Liver (tissue), 7 donors: ENCODE measurements at regions not wholly inside any gene's neighbourhood (a gene's known extent, or its start where the extent isn't known, plus 50 kb on each side); places are given as distances from the start of the nearest gene placed in this dataset.

ENCODE experiments used
- DNase-seq: peaks from one replicate; pipeline ENCODE4 v3.0.0-alpha.2; 2017; ENCODE audit warnings: low spot score
- H3K27ac ChIP-seq, 2 donors: one replicate each; pipeline ENCODE4 v1.7.0; 2013; ENCODE audit warnings: inconsistent platforms in 2 of 2, low read length in 2 of 2, control low read depth in 1 of 2, low read depth in 1 of 2, mild to moderate bottlenecking in 1 of 2
- H3K27me3 ChIP-seq, 4 donors: one replicate each; pipeline versions ENCODE4 v1.6.1 to v1.7.0; 2013; ENCODE audit warnings: low read length in 3 of 4, inconsistent platforms in 1 of 4, mild to moderate bottlenecking in 1 of 4, moderate library complexity in 1 of 4; ENCODE audit not compliant: control insufficient read depth in 4 of 4, insufficient read depth in 4 of 4
- H3K36me3 ChIP-seq, 4 donors: one replicate each; pipeline versions ENCODE4 v1.6.1 to v1.7.0; 2013; ENCODE audit warnings: low read length in 3 of 4, mild to moderate bottlenecking in 3 of 4, low read depth in 1 of 4, moderate library complexity in 1 of 4; ENCODE audit not compliant: control insufficient read depth in 4 of 4, insufficient read depth in 3 of 4
- H3K4me1 ChIP-seq, 4 donors: one replicate each; pipeline versions ENCODE4 v1.6.1 to v1.7.0; 2013; ENCODE audit warnings: low read length in 3 of 4, mild to moderate bottlenecking in 3 of 4, moderate library complexity in 1 of 4; ENCODE audit not compliant: control insufficient read depth in 4 of 4, insufficient read depth in 4 of 4
- H3K4me3 ChIP-seq, 3 donors: one replicate each; pipeline versions ENCODE4 v1.6.1 to v1.7.0; 2013; ENCODE audit warnings: low read length in 3 of 3, control low read depth in 1 of 3, low read depth in 1 of 3, mild to moderate bottlenecking in 1 of 3
- H3K9ac ChIP-seq, 2 donors: one replicate each; pipeline ENCODE4 v1.7.0; 2013; ENCODE audit warnings: low read length in 2 of 2, mild to moderate bottlenecking in 2 of 2, moderate library complexity in 2 of 2, control low read depth in 1 of 2, low read depth in 1 of 2
- H3K9me3 ChIP-seq, 4 donors: one replicate each; pipeline versions ENCODE4 v1.6.1 to v1.7.0; 2013; ENCODE audit warnings: low read length in 3 of 4; ENCODE audit not compliant: control insufficient read depth in 4 of 4
- EGR1 ChIP-seq, 2 donors: IDR thresholded peaks; 2 replicates each; pipeline ENCODE4 v1.6.1; 2016 to 2018; ENCODE audit warnings: antibody characterized with exemption in 2 of 2, low read depth in 2 of 2
- FOXA1 ChIP-seq: IDR thresholded peaks from 2 replicates; pipeline ENCODE4 v1.6.1; 2016; ENCODE audit warnings: antibody characterized with exemption
- FOXA2 ChIP-seq: IDR thresholded peaks from 2 replicates; pipeline ENCODE4 v1.6.1; 2016; ENCODE audit warnings: antibody characterized with exemption
- GABPA ChIP-seq, 2 donors: IDR thresholded peaks in 1 of 2; conservative IDR thresholded peaks in 1 of 2; 2 replicates each; pipeline ENCODE4 v1.6.1; 2016; ENCODE audit warnings: antibody characterized with exemption in 2 of 2, mild to moderate bottlenecking in 1 of 2, moderate library complexity in 1 of 2
- HNF4A ChIP-seq, 2 donors: conservative IDR thresholded peaks; 2 replicates each; pipeline ENCODE4 v1.6.1; 2016; ENCODE audit warnings: antibody characterized with exemption in 2 of 2, mild to moderate bottlenecking in 2 of 2
- HNF4G ChIP-seq: IDR thresholded peaks from 2 replicates; pipeline ENCODE4 v1.6.1; 2016; ENCODE audit warnings: antibody characterized with exemption
- NR2F2 ChIP-seq: IDR thresholded peaks from 2 replicates; pipeline ENCODE4 v1.6.1; 2016; ENCODE audit warnings: antibody characterized with exemption
- RAD21 ChIP-seq, 2 donors: IDR thresholded peaks; 2 replicates each; pipeline ENCODE4 v1.6.1; 2016; ENCODE audit warnings: antibody characterized with exemption in 2 of 2, mild to moderate bottlenecking in 2 of 2
- RXRA ChIP-seq, 2 donors: IDR thresholded peaks; 2 replicates each; pipeline ENCODE4 v1.6.1; 2017 to 2018; ENCODE audit warnings: antibody characterized with exemption in 2 of 2, mild to moderate bottlenecking in 1 of 2
- SP1 ChIP-seq: IDR thresholded peaks from 2 replicates; pipeline ENCODE4 v1.6.1; 2018; ENCODE audit warnings: antibody characterized with exemption, mild to moderate bottlenecking
- TAF1 ChIP-seq: conservative IDR thresholded peaks from 2 replicates; pipeline ENCODE4 v1.6.1; 2016; ENCODE audit warnings: antibody characterized with exemption, mild to moderate bottlenecking
- YY1 ChIP-seq: IDR thresholded peaks from 2 replicates; pipeline ENCODE4 v1.6.1; 2016; ENCODE audit warnings: antibody characterized with exemption, mild to moderate bottlenecking
- WGBS: extraction: QIAGEN DNeasy Blood & Tissue Kit; methylation state at CpG from one replicate; pipeline ENCODE4 v1.1.7; 2013; 5-methylcytosine and 5-hydroxymethylcytosine counted together
- TF ChIP-seq, protein P1 (sequence below): IDR thresholded peaks from 2 replicates; pipeline ENCODE4 v1.6.1; 2016; ENCODE audit warnings: antibody characterized with exemption, mild to moderate bottlenecking
- TF ChIP-seq, protein P2 (sequence below): IDR thresholded peaks from 2 replicates; pipeline ENCODE4 v1.6.1; 2016; ENCODE audit warnings: antibody characterized with exemption
- TF ChIP-seq, protein P3 (sequence below): IDR thresholded peaks from 2 replicates; pipeline ENCODE4 v1.6.1; 2016; ENCODE audit warnings: antibody characterized with exemption
- TF ChIP-seq, protein P4 (sequence below): IDR thresholded peaks from 2 replicates; pipeline ENCODE4 v1.6.1; 2016; ENCODE audit warnings: antibody characterized with exemption
- donor health status: healthy.
- donor health status: healthy.
- donor health status: healthy.
- donor health status: healthy.

DNA sequence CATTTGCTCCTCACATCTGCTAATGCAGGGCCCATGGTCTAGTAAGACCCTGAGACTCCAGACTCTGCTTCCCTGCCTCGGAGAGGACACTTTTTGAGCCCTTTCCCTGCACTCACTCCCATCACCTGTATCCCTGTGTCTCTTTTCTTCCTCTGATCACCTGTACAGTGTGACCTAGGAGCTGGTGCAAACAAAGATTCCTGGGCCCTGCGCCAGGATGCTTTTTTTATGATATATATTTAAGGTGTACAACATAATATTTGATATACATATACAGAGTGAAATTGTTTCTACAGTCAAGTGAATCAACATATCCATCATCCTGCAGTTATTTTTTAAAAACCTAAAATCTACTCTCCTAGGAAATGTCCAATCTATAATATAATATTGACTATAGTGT, 355.4 kb downstream of the MAFB start:
- H3K4me3 ChIP-seq: no peak overlapping the region
- H3K9me3 ChIP-seq: no peaks in the 10 kb centered on the region
- 85% methylated on average over 2 of the region's 2 CpGs for WGBS
- H3K4me1 ChIP-seq: no peaks in the 10 kb centered on the region
- TF ChIP-seq SP1 (no peak), NR2F2 (no peak)
- DNase-seq: no peak
- no peaks in the 10 kb centered on the region for H3K36me3 ChIP-seq
- no peak overlapping the region for H3K27ac ChIP-seq
- no peaks in the 10 kb centered on the region for H3K27me3 ChIP-seq
- no peak overlapping the region for H3K9ac ChIP-seq

DNA sequence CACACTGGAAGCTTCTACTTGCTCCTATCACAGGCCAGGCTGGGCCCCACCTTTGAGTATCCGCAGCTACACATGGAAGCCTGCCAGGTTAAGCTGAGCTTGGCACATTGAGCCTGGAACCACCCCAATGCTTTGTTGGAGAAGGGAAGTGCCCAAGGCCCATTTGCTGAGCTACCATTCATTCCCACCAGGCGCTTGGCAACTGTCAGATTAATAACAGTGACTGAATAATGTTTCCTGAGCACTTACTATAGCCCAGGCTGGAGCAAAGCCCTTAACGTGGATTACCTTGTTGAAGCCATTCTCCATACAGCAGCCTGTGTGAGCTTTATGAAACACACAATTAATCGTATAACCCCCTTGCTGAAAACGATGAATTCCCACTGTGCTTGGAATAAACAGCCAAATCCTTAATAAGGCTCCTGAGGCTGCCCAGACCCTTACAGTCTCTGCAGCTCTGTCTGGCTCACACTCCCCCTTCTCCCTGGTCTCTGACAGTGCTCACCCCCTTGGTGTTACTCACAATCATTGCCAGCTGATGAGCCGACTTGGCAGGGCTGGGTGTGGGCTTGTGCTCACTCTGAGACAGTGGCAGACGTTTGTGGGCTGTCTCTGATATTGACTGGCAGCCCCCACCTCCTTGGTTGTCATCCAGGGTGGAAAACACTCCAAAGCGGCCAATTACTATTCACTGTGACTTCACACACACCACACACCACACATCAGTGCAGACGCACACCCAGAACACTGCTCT, 357.1 kb downstream of the MAFB start:
- Histone ChIP-seq H3K9ac (no peak overlapping the region), H3K4me3 (no peak overlapping the region), H3K9me3 (no peaks in the 10 kb centered on the region), H3K36me3 (no peaks in the 10 kb centered on the region), H3K27me3 (no peaks in the 10 kb centered on the region), H3K4me1 (no peaks in the 10 kb centered on the region), H3K27ac (no peak overlapping the region)
- DNase-seq: no peak
- TF ChIP-seq FOXA1 (no peak), EGR1 (IDR thresholded peaks at IDR 0.05; ENCODE audit: low read depth in 2 of 2) (no peak), NR2F2 (no peak), RAD21 (IDR thresholded peaks at IDR 0.05) (no peak), TAF1 (no peak), SP1 (no peak), GABPA (IDR thresholded peaks at IDR 0.05 in 1 of 2, conservative IDR thresholded peaks at IDR 0.05 in 1 of 2) (no peak), YY1 (no peak), FOXA2 (no peak), HNF4A (conservative IDR thresholded peaks at IDR 0.05) (no peak), RXRA (IDR thresholded peaks at IDR 0.05) (no peak), HNF4G (no peak)
- TF ChIP-seq, protein P1, sequence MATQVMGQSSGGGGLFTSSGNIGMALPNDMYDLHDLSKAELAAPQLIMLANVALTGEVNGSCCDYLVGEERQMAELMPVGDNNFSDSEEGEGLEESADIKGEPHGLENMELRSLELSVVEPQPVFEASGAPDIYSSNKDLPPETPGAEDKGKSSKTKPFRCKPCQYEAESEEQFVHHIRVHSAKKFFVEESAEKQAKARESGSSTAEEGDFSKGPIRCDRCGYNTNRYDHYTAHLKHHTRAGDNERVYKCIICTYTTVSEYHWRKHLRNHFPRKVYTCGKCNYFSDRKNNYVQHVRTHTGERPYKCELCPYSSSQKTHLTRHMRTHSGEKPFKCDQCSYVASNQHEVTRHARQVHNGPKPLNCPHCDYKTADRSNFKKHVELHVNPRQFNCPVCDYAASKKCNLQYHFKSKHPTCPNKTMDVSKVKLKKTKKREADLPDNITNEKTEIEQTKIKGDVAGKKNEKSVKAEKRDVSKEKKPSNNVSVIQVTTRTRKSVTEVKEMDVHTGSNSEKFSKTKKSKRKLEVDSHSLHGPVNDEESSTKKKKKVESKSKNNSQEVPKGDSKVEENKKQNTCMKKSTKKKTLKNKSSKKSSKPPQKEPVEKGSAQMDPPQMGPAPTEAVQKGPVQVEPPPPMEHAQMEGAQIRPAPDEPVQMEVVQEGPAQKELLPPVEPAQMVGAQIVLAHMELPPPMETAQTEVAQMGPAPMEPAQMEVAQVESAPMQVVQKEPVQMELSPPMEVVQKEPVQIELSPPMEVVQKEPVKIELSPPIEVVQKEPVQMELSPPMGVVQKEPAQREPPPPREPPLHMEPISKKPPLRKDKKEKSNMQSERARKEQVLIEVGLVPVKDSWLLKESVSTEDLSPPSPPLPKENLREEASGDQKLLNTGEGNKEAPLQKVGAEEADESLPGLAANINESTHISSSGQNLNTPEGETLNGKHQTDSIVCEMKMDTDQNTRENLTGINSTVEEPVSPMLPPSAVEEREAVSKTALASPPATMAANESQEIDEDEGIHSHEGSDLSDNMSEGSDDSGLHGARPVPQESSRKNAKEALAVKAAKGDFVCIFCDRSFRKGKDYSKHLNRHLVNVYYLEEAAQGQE: no peak
- TF ChIP-seq, protein P2, sequence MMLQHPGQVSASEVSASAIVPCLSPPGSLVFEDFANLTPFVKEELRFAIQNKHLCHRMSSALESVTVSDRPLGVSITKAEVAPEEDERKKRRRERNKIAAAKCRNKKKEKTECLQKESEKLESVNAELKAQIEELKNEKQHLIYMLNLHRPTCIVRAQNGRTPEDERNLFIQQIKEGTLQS: no peak
- TF ChIP-seq, protein P3, sequence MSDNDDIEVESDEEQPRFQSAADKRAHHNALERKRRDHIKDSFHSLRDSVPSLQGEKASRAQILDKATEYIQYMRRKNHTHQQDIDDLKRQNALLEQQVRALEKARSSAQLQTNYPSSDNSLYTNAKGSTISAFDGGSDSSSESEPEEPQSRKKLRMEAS: no peak
- TF ChIP-seq, protein P4, sequence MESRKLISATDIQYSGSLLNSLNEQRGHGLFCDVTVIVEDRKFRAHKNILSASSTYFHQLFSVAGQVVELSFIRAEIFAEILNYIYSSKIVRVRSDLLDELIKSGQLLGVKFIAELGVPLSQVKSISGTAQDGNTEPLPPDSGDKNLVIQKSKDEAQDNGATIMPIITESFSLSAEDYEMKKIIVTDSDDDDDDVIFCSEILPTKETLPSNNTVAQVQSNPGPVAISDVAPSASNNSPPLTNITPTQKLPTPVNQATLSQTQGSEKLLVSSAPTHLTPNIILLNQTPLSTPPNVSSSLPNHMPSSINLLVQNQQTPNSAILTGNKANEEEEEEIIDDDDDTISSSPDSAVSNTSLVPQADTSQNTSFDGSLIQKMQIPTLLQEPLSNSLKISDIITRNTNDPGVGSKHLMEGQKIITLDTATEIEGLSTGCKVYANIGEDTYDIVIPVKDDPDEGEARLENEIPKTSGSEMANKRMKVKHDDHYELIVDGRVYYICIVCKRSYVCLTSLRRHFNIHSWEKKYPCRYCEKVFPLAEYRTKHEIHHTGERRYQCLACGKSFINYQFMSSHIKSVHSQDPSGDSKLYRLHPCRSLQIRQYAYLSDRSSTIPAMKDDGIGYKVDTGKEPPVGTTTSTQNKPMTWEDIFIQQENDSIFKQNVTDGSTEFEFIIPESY: no peak
- WGBS: 79% methylated on average over 9 of the region's 9 CpGs
